Neuronal stem cell (in vitro differentiated cells): ENCODE measurements at regions not wholly inside any gene's neighbourhood (a gene's known extent, or its start where the extent isn't known, plus 50 kb on each side); places are given as distances from the start of the nearest gene placed in this dataset.

Source experiments
- DNase-seq: peaks from one replicate; pipeline ENCODE4 v3.0.0-alpha.2; 2013; ENCODE audit warnings: low spot score
- H2AFZ ChIP-seq: one replicate; pipeline ENCODE4 v1.6.1; 2013; ENCODE audit warnings: mild to moderate bottlenecking, low read length, inconsistent platforms
- H2AK5ac ChIP-seq: 2 replicates; pipeline ENCODE4 v1.6.1; 2013; ENCODE audit warnings: low read depth, mild to moderate bottlenecking, inconsistent platforms, low read length, moderate library complexity, mixed read lengths
- H2BK120ac ChIP-seq: 2 replicates; pipeline ENCODE4 v1.6.1; 2013; ENCODE audit warnings: low read depth, mild to moderate bottlenecking, inconsistent platforms, low read length, moderate library complexity, mixed read lengths
- H2BK12ac ChIP-seq: one replicate; pipeline ENCODE4 v1.6.1; 2013; ENCODE audit warnings: low read length, inconsistent platforms
- H2BK15ac ChIP-seq: 2 replicates; pipeline ENCODE4 v1.6.1; 2013; ENCODE audit warnings: mild to moderate bottlenecking, low read length, inconsistent platforms, mixed read lengths
- H2BK5ac ChIP-seq: one replicate; pipeline ENCODE4 v1.6.1; 2013; ENCODE audit warnings: inconsistent platforms, mild to moderate bottlenecking, low read length, moderate library complexity
- H3K14ac ChIP-seq: one replicate; pipeline ENCODE4 v1.6.1; 2013; ENCODE audit warnings: low read length, inconsistent platforms
- H3K18ac ChIP-seq: 2 replicates; pipeline ENCODE4 v1.6.1; 2013; ENCODE audit warnings: low read length, inconsistent platforms
- H3K23ac ChIP-seq: 2 replicates; pipeline ENCODE4 v1.6.1; 2013; ENCODE audit warnings: low read depth, mild to moderate bottlenecking, mixed read lengths, low read length, inconsistent platforms; ENCODE audit not compliant: poor library complexity
- H3K27ac ChIP-seq: replicated peaks from 3 replicates; pipeline ENCODE4 v1.5.1; 2013; ENCODE audit warnings: low read length, inconsistent platforms
- H3K27me3 ChIP-seq, 3 experiments: 2 replicates each; pipeline ENCODE4 v1.6.1; 2013; ENCODE audit warnings: low read length in 3 of 3, mild to moderate bottlenecking in 2 of 3, inconsistent platforms in 1 of 3, low read depth in 1 of 3, mixed read lengths in 1 of 3, moderate library complexity in 1 of 3; ENCODE audit not compliant: control insufficient read depth in 3 of 3, insufficient read depth in 3 of 3
- H3K36me3 ChIP-seq, 2 donors: replicated peaks in 1 of 2; 2 replicates each; pipeline ENCODE4 v1.6.1; 2013; ENCODE audit warnings: low read length in 2 of 2; ENCODE audit not compliant: control insufficient read depth in 2 of 2, insufficient read depth in 2 of 2
- H3K4ac ChIP-seq: 2 replicates; pipeline ENCODE4 v1.6.1; 2013; ENCODE audit warnings: inconsistent platforms, mild to moderate bottlenecking, low read length, moderate library complexity
- H3K4me1 ChIP-seq, 2 donors: 1 replicate in 1 of 2; 2 replicates in 1 of 2; pipeline ENCODE4 v1.6.1; 2013; ENCODE audit warnings: low read length in 2 of 2, low read depth in 1 of 2; ENCODE audit not compliant: control insufficient read depth in 2 of 2, insufficient read depth in 1 of 2
- H3K4me2 ChIP-seq: one replicate; pipeline ENCODE4 v1.6.1; 2013; ENCODE audit warnings: mild to moderate bottlenecking, low read length, inconsistent platforms; ENCODE audit not compliant: insufficient read depth, poor library complexity, severe bottlenecking
- H3K4me3 ChIP-seq, 2 donors: 2 replicates each; pipeline ENCODE4 v1.5.1; 2013; ENCODE audit warnings: low read length in 2 of 2, mild to moderate bottlenecking in 2 of 2, inconsistent platforms in 1 of 2, moderate library complexity in 1 of 2
- H3K79me1 ChIP-seq: one replicate; pipeline ENCODE4 v1.6.1; 2013; ENCODE audit warnings: low read depth, mild to moderate bottlenecking, inconsistent platforms, low read length, moderate library complexity
- H3K9ac ChIP-seq: one replicate; pipeline ENCODE4 v1.6.1; 2013; ENCODE audit warnings: mild to moderate bottlenecking, low read depth, low read length, inconsistent platforms; ENCODE audit not compliant: poor library complexity
- H3K9me3 ChIP-seq, 2 donors: replicated peaks in 1 of 2; 2 replicates each; pipeline versions ENCODE3 to v1.6.1; 2013; ENCODE audit warnings: low read length in 2 of 2, mild to moderate bottlenecking in 2 of 2, inconsistent platforms in 1 of 2, low read depth in 1 of 2, mixed read lengths in 1 of 2, moderate library complexity in 1 of 2; ENCODE audit not compliant: control insufficient read depth in 2 of 2, insufficient read depth in 1 of 2
- H4K8ac ChIP-seq: one replicate; pipeline ENCODE4 v1.6.1; 2013; ENCODE audit warnings: low read depth, mild to moderate bottlenecking, inconsistent platforms, low read length, moderate library complexity
- H4K91ac ChIP-seq: one replicate; pipeline ENCODE4 v1.6.1; 2013; ENCODE audit warnings: low read length, low read depth, mild to moderate bottlenecking, inconsistent platforms; ENCODE audit not compliant: poor library complexity
- WGBS, 2 donors: extraction: QIAGEN DNeasy Blood & Tissue Kit; methylation state at CpG; one replicate each; pipeline ENCODE4 v1.1.7; 2013; ENCODE audit warnings: missing lambda C conversion rate in 2 of 2, mixed read lengths in 1 of 2; ENCODE audit not compliant: insufficient read length in 2 of 2, insufficient replicate concordance in 1 of 2; ENCODE audit errors: extremely low coverage in 2 of 2; 5-methylcytosine and 5-hydroxymethylcytosine counted together

GRCh38 chr19:31055454-31055853, 293.8 kb downstream of the TSHZ3 start:
- H2BK15ac ChIP-seq, result no peak overlapping the region
- H3K27ac ChIP-seq, result no peak overlapping the region
- no peak overlapping the region for H3K18ac ChIP-seq
- H3K4me2 ChIP-seq, result no peak overlapping the region
- H3K9ac ChIP-seq, result no peak overlapping the region
- no peak overlapping the region for H3K14ac ChIP-seq
- no peak overlapping the region for H2AFZ ChIP-seq
- H3K4me1 ChIP-seq, result no peaks in the 10 kb centered on the region
- no peaks in the 10 kb centered on the region for H3K27me3 ChIP-seq
- H3K23ac ChIP-seq, result no peak overlapping the region
- no peaks in the 10 kb centered on the region for H3K36me3 ChIP-seq
- H4K8ac ChIP-seq, result no peak overlapping the region
- DNase-seq, result no peak
- H2BK120ac ChIP-seq, result no peak overlapping the region
- no peaks in the 10 kb centered on the region for H3K79me1 ChIP-seq
- no peak overlapping the region for H3K4ac ChIP-seq
- no peak overlapping the region for H2BK5ac ChIP-seq
- no peak overlapping the region for H4K91ac ChIP-seq
- H3K9me3 ChIP-seq, result no peaks in the 10 kb centered on the region
- H2AK5ac ChIP-seq, result no peak overlapping the region
- no peak overlapping the region for H2BK12ac ChIP-seq
- H3K4me3 ChIP-seq, result no peak overlapping the region

- no peak overlapping the region for H3K14ac ChIP-seq
- no peak overlapping the region for H2BK120ac ChIP-seq
- H3K79me1 ChIP-seq, result no peaks in the 10 kb centered on the region
- no peak overlapping the region for H4K91ac ChIP-seq
- no peak overlapping the region for H3K23ac ChIP-seq
- H2BK12ac ChIP-seq, result no peak overlapping the region
- H3K4me2 ChIP-seq, result no peak overlapping the region
- H3K36me3 ChIP-seq, result no peaks in the 10 kb centered on the region
- no peaks in the 10 kb centered on the region for H3K27me3 ChIP-seq
- no peak overlapping the region for H3K4me3 ChIP-seq
- no peak overlapping the region for H2AFZ ChIP-seq
- H3K4me1 ChIP-seq, result no peaks in the 10 kb centered on the region
- no peak overlapping the region for H2BK5ac ChIP-seq
- peak; percentile 40 for DNase-seq
- H3K27ac ChIP-seq, result no peak overlapping the region
- no peak overlapping the region for H3K9ac ChIP-seq
- H3K18ac ChIP-seq, result no peak overlapping the region
- H4K8ac ChIP-seq, result no peak overlapping the region
- no peak overlapping the region for H2BK15ac ChIP-seq
- no peak overlapping the region for H3K4ac ChIP-seq
- no peaks in the 10 kb centered on the region for H3K9me3 ChIP-seq
- H2AK5ac ChIP-seq, result no peak overlapping the region
- no CpG with 5 or more reads among the region's 3 CpGs for WGBS, 2 donors
These were observed 294.8 kb downstream of the TSHZ3 start for GRCh38 chr19:31054430-31054829.

GRCh38 chr19:31049431-31049830, 299.8 kb downstream of the TSHZ3 start:
- Histone ChIP-seq H3K18ac (no peak overlapping the region), H4K8ac (no peak overlapping the region), H3K4me3 (no peak overlapping the region), H4K91ac (no peak overlapping the region), H3K9me3 (peaks cover 0 to 2% of the 10 kb centered on the region in 2 donors), H3K23ac (no peak overlapping the region), H3K4me2 (no peak overlapping the region), H3K14ac (no peak overlapping the region), H3K27me3 (no peaks in the 10 kb centered on the region), H3K4me1 (no peaks in the 10 kb centered on the region), H3K79me1 (no peaks in the 10 kb centered on the region), H2AK5ac (no peak overlapping the region), H3K4ac (no peak overlapping the region), H3K9ac (no peak overlapping the region), H2BK12ac (no peak overlapping the region), H2BK15ac (no peak overlapping the region), H2BK5ac (no peak overlapping the region), H3K36me3 (no peaks in the 10 kb centered on the region), H2AFZ (no peak overlapping the region), H3K27ac (no peak overlapping the region), H2BK120ac (no peak overlapping the region)
- WGBS, 2 donors, result no CpG with 5 or more reads among the region's 5 CpGs
- no peak for DNase-seq

- Histone ChIP-seq H3K9ac (no peak overlapping the region), H3K9me3 (peaks cover 0 to 2% of the 10 kb centered on the region in 2 donors), H3K14ac (no peak overlapping the region), H4K91ac (no peak overlapping the region), H2BK120ac (no peak overlapping the region), H2BK15ac (no peak overlapping the region), H3K79me1 (no peaks in the 10 kb centered on the region), H3K36me3 (no peaks in the 10 kb centered on the region), H3K27ac (no peak overlapping the region), H2BK12ac (no peak overlapping the region), H3K4me3 (no peak overlapping the region), H2AFZ (no peak overlapping the region), H3K4ac (no peak overlapping the region), H3K27me3 (no peaks in the 10 kb centered on the region), H3K4me2 (no peak overlapping the region), H3K23ac (no peak overlapping the region), H2AK5ac (no peak overlapping the region), H4K8ac (no peak overlapping the region), H3K4me1 (no peaks in the 10 kb centered on the region), H3K18ac (no peak overlapping the region), H2BK5ac (no peak overlapping the region)
- no peak for DNase-seq
- WGBS, 2 donors, result no CpG with 5 or more reads among the region's 2 CpGs
These were observed 303.2 kb downstream of the TSHZ3 start for GRCh38 chr19:31046024-31046423.
